ENCODE measurements at regions not wholly inside any gene's neighbourhood (a gene's known extent, or its start where the extent isn't known, plus 50 kb on each side); places are given as distances from the start of the nearest gene placed in this dataset.

- Histone ChIP-seq H3K27ac (ENCODE audit: low read depth in 1 of 3, low read length in 2 of 3) (no peak overlapping the region), H3K36me3 (ENCODE audit: control insufficient read depth in 3 of 3, insufficient read depth in 2 of 3, low read depth in 1 of 3, low read length in 3 of 3) (no peaks in the 10 kb centered on the region), H3K4me1 (ENCODE audit: control insufficient read depth in 3 of 3, insufficient read depth in 2 of 3, low read depth in 1 of 3, low read length in 2 of 3) (no peaks in the 10 kb centered on the region), H3K9me3 (ENCODE audit: control insufficient read depth in 2 of 2, insufficient read depth in 1 of 2, low read depth in 1 of 2, low read length in 1 of 2) (no peaks in the 10 kb centered on the region), H3K27me3 (ENCODE audit: control insufficient read depth in 3 of 3, insufficient read depth in 3 of 3, low read length in 3 of 3) (no peaks in the 10 kb centered on the region), H3K4me3 (ENCODE audit: low read depth in 1 of 3, low read length in 3 of 3) (no peak overlapping the region)
- FAIRE-seq (no peak), DNase-seq (no peak)
- 19 to 62% (median 40%) methylated on average over 1 of the region's 1 CpG for WGBS, 3 donors
These were observed 351.4 kb downstream of the MDFIC start for GRCh38 chr7:115273139-115273772.

GRCh38 chr7:115271332-115272235 lies 349.7 kb downstream of the MDFIC start:
- no peaks in the 10 kb centered on the region for H3K36me3 ChIP-seq (ENCODE audit: control insufficient read depth in 3 of 3, insufficient read depth in 2 of 3, low read depth in 1 of 3, low read length in 3 of 3)
- FAIRE-seq, result no peak

GRCh38 chr7:115269486-115269885 lies 347.6 kb downstream of the MDFIC start:
- 29 to 72% (median 68%) methylated on average over 1 of the region's 1 CpG for whole genome bisulfite sequencing, 3 donors
- no peaks in the 10 kb centered on the region for H3K36me3 ChIP-seq (ENCODE audit: control insufficient read depth in 3 of 3, insufficient read depth in 2 of 3, low read depth in 1 of 3, low read length in 3 of 3)
- H3K4me3 ChIP-seq (ENCODE audit: low read depth in 1 of 3, low read length in 3 of 3), result no peak overlapping the region
- H3K4me1 ChIP-seq (ENCODE audit: control insufficient read depth in 3 of 3, insufficient read depth in 2 of 3, low read depth in 1 of 3, low read length in 2 of 3), result no peaks in the 10 kb centered on the region
- H3K27me3 ChIP-seq (ENCODE audit: control insufficient read depth in 3 of 3, insufficient read depth in 3 of 3, low read length in 3 of 3), result no peaks in the 10 kb centered on the region
- DNase-seq, result no peak
- H3K9me3 ChIP-seq (ENCODE audit: control insufficient read depth in 2 of 2, insufficient read depth in 1 of 2, low read depth in 1 of 2, low read length in 1 of 2), result no peaks in the 10 kb centered on the region
- no peak overlapping the region for H3K27ac ChIP-seq (ENCODE audit: low read depth in 1 of 3, low read length in 2 of 3)
- FAIRE-seq, result no peak

More at GRCh38 chr7:115271332-115272235, 349.7 kb downstream of the MDFIC start:
- no peak for DNase-seq
- H3K4me3 ChIP-seq (ENCODE audit: low read depth in 1 of 3, low read length in 3 of 3), result no peak overlapping the region
- H3K27ac ChIP-seq (ENCODE audit: low read depth in 1 of 3, low read length in 2 of 3), result no peak overlapping the region
- H3K27me3 ChIP-seq (ENCODE audit: control insufficient read depth in 3 of 3, insufficient read depth in 3 of 3, low read length in 3 of 3), result no peaks in the 10 kb centered on the region
- H3K9me3 ChIP-seq (ENCODE audit: control insufficient read depth in 2 of 2, insufficient read depth in 1 of 2, low read depth in 1 of 2, low read length in 1 of 2), result no peaks in the 10 kb centered on the region
- H3K4me1 ChIP-seq (ENCODE audit: control insufficient read depth in 3 of 3, insufficient read depth in 2 of 3, low read depth in 1 of 3, low read length in 2 of 3), result no peaks in the 10 kb centered on the region
- 70 to 82% (median 74%) methylated on average over 4 of the region's 4 CpGs for WGBS, 3 donors

GRCh38 chr7:115267503-115267902 lies 345.6 kb downstream of the MDFIC start:
- H3K9me3 ChIP-seq (ENCODE audit: control insufficient read depth in 2 of 2, insufficient read depth in 1 of 2, low read depth in 1 of 2, low read length in 1 of 2), result no peaks in the 10 kb centered on the region
- H3K4me1 ChIP-seq (ENCODE audit: control insufficient read depth in 3 of 3, insufficient read depth in 2 of 3, low read depth in 1 of 3, low read length in 2 of 3), result no peaks in the 10 kb centered on the region
- DNase-seq (no peak), FAIRE-seq (no peak)
- no peak overlapping the region for H3K27ac ChIP-seq (ENCODE audit: low read depth in 1 of 3, low read length in 2 of 3)
- no peaks in the 10 kb centered on the region for H3K27me3 ChIP-seq (ENCODE audit: control insufficient read depth in 3 of 3, insufficient read depth in 3 of 3, low read length in 3 of 3)
- H3K4me3 ChIP-seq (ENCODE audit: low read depth in 1 of 3, low read length in 3 of 3), result no peak overlapping the region
- no peaks in the 10 kb centered on the region for H3K36me3 ChIP-seq (ENCODE audit: control insufficient read depth in 3 of 3, insufficient read depth in 2 of 3, low read depth in 1 of 3, low read length in 3 of 3)

GRCh38 chr7:115260381-115260780 lies 338.5 kb downstream of the MDFIC start:
- no peaks in the 10 kb centered on the region for H3K9me3 ChIP-seq (ENCODE audit: control insufficient read depth in 2 of 2, insufficient read depth in 1 of 2, low read depth in 1 of 2, low read length in 1 of 2)
- H3K4me1 ChIP-seq (ENCODE audit: control insufficient read depth in 3 of 3, insufficient read depth in 2 of 3, low read depth in 1 of 3, low read length in 2 of 3), result no peaks in the 10 kb centered on the region
- no peaks in the 10 kb centered on the region for H3K27me3 ChIP-seq (ENCODE audit: control insufficient read depth in 3 of 3, insufficient read depth in 3 of 3, low read length in 3 of 3)
- 75 to 90% (median 78%) methylated on average over 2 of the region's 2 CpGs for WGBS, 3 donors
- no peaks in the 10 kb centered on the region for H3K36me3 ChIP-seq (ENCODE audit: control insufficient read depth in 3 of 3, insufficient read depth in 2 of 3, low read depth in 1 of 3, low read length in 3 of 3)
- no peak overlapping the region for H3K4me3 ChIP-seq (ENCODE audit: low read depth in 1 of 3, low read length in 3 of 3)
- FAIRE-seq, result no peak
- no peak for DNase-seq
- H3K27ac ChIP-seq (ENCODE audit: low read depth in 1 of 3, low read length in 2 of 3), result no peak overlapping the region

- Histone ChIP-seq H3K9me3 (ENCODE audit: control insufficient read depth in 2 of 2, insufficient read depth in 1 of 2, low read depth in 1 of 2, low read length in 1 of 2) (no peaks in the 10 kb centered on the region), H3K27me3 (ENCODE audit: control insufficient read depth in 3 of 3, insufficient read depth in 3 of 3, low read length in 3 of 3) (no peaks in the 10 kb centered on the region), H3K36me3 (ENCODE audit: control insufficient read depth in 3 of 3, insufficient read depth in 2 of 3, low read depth in 1 of 3, low read length in 3 of 3) (no peaks in the 10 kb centered on the region), H3K27ac (ENCODE audit: low read depth in 1 of 3, low read length in 2 of 3) (no peak overlapping the region), H3K4me1 (ENCODE audit: control insufficient read depth in 3 of 3, insufficient read depth in 2 of 3, low read depth in 1 of 3, low read length in 2 of 3) (no peaks in the 10 kb centered on the region), H3K4me3 (ENCODE audit: low read depth in 1 of 3, low read length in 3 of 3) (no peak overlapping the region)
- FAIRE-seq (no peak), DNase-seq (no peak)
- 83 to 89% (median 86%) methylated on average over 3 of the region's 3 CpGs for WGBS, 3 donors
These were observed 330.6 kb downstream of the MDFIC start for GRCh38 chr7:115252461-115252860.

- no peak overlapping the region for H3K4me3 ChIP-seq (ENCODE audit: low read depth in 1 of 3, low read length in 3 of 3)
- FAIRE-seq (no peak), DNase-seq (no peak)
- H3K27me3 ChIP-seq (ENCODE audit: control insufficient read depth in 3 of 3, insufficient read depth in 3 of 3, low read length in 3 of 3), result no peaks in the 10 kb centered on the region
- 39 to 77% (median 59%) methylated on average over 1 of the region's 1 CpG for WGBS, 3 donors
- H3K36me3 ChIP-seq (ENCODE audit: control insufficient read depth in 3 of 3, insufficient read depth in 2 of 3, low read depth in 1 of 3, low read length in 3 of 3), result no peaks in the 10 kb centered on the region
- no peaks in the 10 kb centered on the region for H3K4me1 ChIP-seq (ENCODE audit: control insufficient read depth in 3 of 3, insufficient read depth in 2 of 3, low read depth in 1 of 3, low read length in 2 of 3)
- no peak overlapping the region for H3K27ac ChIP-seq (ENCODE audit: low read depth in 1 of 3, low read length in 2 of 3)
- no peaks in the 10 kb centered on the region for H3K9me3 ChIP-seq (ENCODE audit: control insufficient read depth in 2 of 2, insufficient read depth in 1 of 2, low read depth in 1 of 2, low read length in 1 of 2)
These were observed 327.2 kb downstream of the MDFIC start for GRCh38 chr7:115249080-115249479.

GRCh38 chr7:115241151-115241550 lies 319.3 kb downstream of the MDFIC start:
- Histone ChIP-seq H3K4me1 (ENCODE audit: control insufficient read depth in 3 of 3, insufficient read depth in 2 of 3, low read depth in 1 of 3, low read length in 2 of 3) (no peaks in the 10 kb centered on the region), H3K27ac (ENCODE audit: low read depth in 1 of 3, low read length in 2 of 3) (no peak overlapping the region), H3K36me3 (ENCODE audit: control insufficient read depth in 3 of 3, insufficient read depth in 2 of 3, low read depth in 1 of 3, low read length in 3 of 3) (no peaks in the 10 kb centered on the region), H3K4me3 (ENCODE audit: low read depth in 1 of 3, low read length in 3 of 3) (no peak overlapping the region), H3K9me3 (ENCODE audit: control insufficient read depth in 2 of 2, insufficient read depth in 1 of 2, low read depth in 1 of 2, low read length in 1 of 2) (no peaks in the 10 kb centered on the region), H3K27me3 (ENCODE audit: control insufficient read depth in 3 of 3, insufficient read depth in 3 of 3, low read length in 3 of 3) (no peaks in the 10 kb centered on the region)
- DNase-seq (no peak), FAIRE-seq (no peak)
- 62 to 78% (median 76%) methylated on average over 1 of the region's 1 CpG for WGBS, 3 donors
